B cell (primary cell): ENCODE measurements at regions not wholly inside any gene's neighbourhood (a gene's known extent, or its start where the extent isn't known, plus 50 kb on each side); places are given as distances from the start of the nearest gene placed in this dataset.

ENCODE experiments used
- ATAC-seq: fragments of 200-7000 bp; cut with Tn5 transposase; one replicate; pipeline ENCODE4 v1.10.0; 2021; ENCODE audit warnings: low read depth, mild to moderate bottlenecking, moderate number of reproducible peaks, moderate library complexity
- CTCF ChIA-PET: fragments of 350-600 bp; sonication (Branson Sonifier 250); formaldehyde crosslinking; loops from one replicate; lab custom pipeline; 2021; ENCODE audit warnings: antibody characterized with exemption, inconsistent platforms; lab: Charles Lee
- POLR2A ChIA-PET: fragments of 350-600 bp; sonication (Branson Sonifier 250); formaldehyde crosslinking; loops from one replicate; lab custom pipeline; 2021; ENCODE audit warnings: antibody characterized with exemption; lab: Charles Lee
- DNase-seq: peaks from one replicate; pipeline ENCODE4 v3.0.0; 2013
- H2AFZ ChIP-seq: 2 replicates; pipeline ENCODE4 v1.6.1; 2012; ENCODE audit warnings: mild to moderate bottlenecking, low read depth, low read length; ENCODE audit not compliant: insufficient read depth, poor library complexity, severe bottlenecking
- H3K27ac ChIP-seq, 2 donors: 1 replicate in 1 of 2; 2 replicates in 1 of 2; pipeline ENCODE4 v1.5.1; 2012 to 2013; ENCODE audit warnings: low read length in 2 of 2, mild to moderate bottlenecking in 2 of 2, moderate library complexity in 1 of 2
- H3K27me3 ChIP-seq, 4 experiments: fragments of 200-600 bp in 1 of 4; sonication (generic) in 1 of 4; replicated peaks in 1 of 4; 1 replicate in 2 of 4; 2 replicates in 2 of 4; pipeline versions ENCODE4 v1.6.1 to v1.7.0; 2013 to 2016; ENCODE audit warnings: low read length in 3 of 4, mild to moderate bottlenecking in 2 of 4, mixed read lengths in 1 of 4, moderate library complexity in 1 of 4; ENCODE audit not compliant: insufficient read depth in 4 of 4, control insufficient read depth in 3 of 4; ENCODE audit errors: control extremely low read depth in 1 of 4
- H3K36me3 ChIP-seq, 2 experiments: replicated peaks in 1 of 2; 1 replicate in 1 of 2; 2 replicates in 1 of 2; pipeline versions ENCODE4 v1.6.1 to v1.7.1; 2013; ENCODE audit warnings: low read length in 1 of 2; ENCODE audit not compliant: insufficient read depth in 2 of 2, control insufficient read depth in 1 of 2; ENCODE audit errors: control extremely low read depth in 1 of 2, extremely low read depth in 1 of 2
- H3K4me1 ChIP-seq, 2 donors: fragments of 200-600 bp in 1 of 2; sonication (generic) in 1 of 2; 1 replicate in 1 of 2; 2 replicates in 1 of 2; pipeline versions ENCODE4 v1.5.1 to v1.6.1; 2013 to 2017; ENCODE audit warnings: low read length in 2 of 2; ENCODE audit not compliant: control insufficient read depth in 2 of 2, insufficient read depth in 2 of 2
- H3K4me2 ChIP-seq: replicated peaks from 2 replicates; pipeline ENCODE3; 2012; ENCODE audit warnings: mild to moderate bottlenecking, low read depth, low read length; ENCODE audit not compliant: poor library complexity, severe bottlenecking
- H3K4me3 ChIP-seq, 5 experiments: fragments of 200-600 bp in 1 of 5; sonication (generic) in 1 of 5; 1 replicate in 3 of 5; 2 replicates in 2 of 5; pipeline versions ENCODE4 v1.5.1 to v1.7.0; 2011 to 2016; ENCODE audit warnings: low read length in 4 of 5, mild to moderate bottlenecking in 4 of 5, low read depth in 2 of 5, control low read depth in 1 of 5, moderate library complexity in 1 of 5; ENCODE audit not compliant: insufficient read depth in 1 of 5; ENCODE audit errors: control extremely low read depth in 1 of 5, extremely low read depth in 1 of 5
- H3K79me2 ChIP-seq: fragments of 200-600 bp; sonication (generic); one replicate; pipeline ENCODE4 v1.6.0; 2016; ENCODE audit warnings: low read length; ENCODE audit not compliant: control insufficient read depth, insufficient read depth
- H3K9ac ChIP-seq: fragments of 200-600 bp; sonication (generic); 2 replicates; pipeline ENCODE4 v1.6.1; 2017; ENCODE audit warnings: mild to moderate bottlenecking, low read length, moderate library complexity
- H3K9me3 ChIP-seq, 3 donors: one replicate each; pipeline versions ENCODE4 v1.6.1 to v1.7.1; 2013; ENCODE audit warnings: low read length in 2 of 3; ENCODE audit not compliant: control insufficient read depth in 2 of 3, insufficient read depth in 1 of 3; ENCODE audit errors: control extremely low read depth in 1 of 3
- H4K20me1 ChIP-seq: 2 replicates; pipeline ENCODE4 v1.6.0; 2012; ENCODE audit warnings: mild to moderate bottlenecking, low read length; ENCODE audit not compliant: insufficient read depth, control insufficient read depth, poor library complexity, severe bottlenecking
- H3K27ac Mint-ChIP-seq: one replicate; pipeline ENCODE4 v1.8.0; 2021; ENCODE audit warnings: mixed read lengths
- H3K27me3 Mint-ChIP-seq: one replicate; pipeline ENCODE4 v1.8.0; 2021; ENCODE audit warnings: mixed read lengths
- H3K4me1 Mint-ChIP-seq: one replicate; pipeline ENCODE4 v1.8.0; 2021; ENCODE audit warnings: mixed read lengths
- H3K4me3 Mint-ChIP-seq: one replicate; pipeline ENCODE4 v1.8.0; 2021; ENCODE audit warnings: mixed read lengths
- H3K9me3 Mint-ChIP-seq: one replicate; pipeline ENCODE4 v1.8.0; 2022; ENCODE audit warnings: mixed read lengths; ENCODE audit not compliant: insufficient read depth
- EZH2 ChIP-seq: IDR thresholded peaks from 2 replicates; pipeline ENCODE4 v1.6.1; 2012; ENCODE audit warnings: borderline replicate concordance, low read depth, mild to moderate bottlenecking, moderate library complexity, low read length; ENCODE audit not compliant: insufficient read depth, poor library complexity, severe bottlenecking
- WGBS: methylation state at CpG from one replicate; pipeline ENCODE4 v1.1.5; 2013; ENCODE audit warnings: missing lambda C conversion rate; ENCODE audit not compliant: insufficient coverage; 5-methylcytosine and 5-hydroxymethylcytosine counted together
- intact Hi-C: fragments of 100-400 bp; cut with micrococcal nuclease; formaldehyde crosslinking; loops from one replicate; pipeline ENCODE4 v1.10.0; 2022
- TF ChIP-seq, protein P1 (sequence below): fragments of 200-600 bp; IDR thresholded peaks from one replicate; pipeline ENCODE4 v1.8.0; 2022; ENCODE audit warnings: antibody characterized with exemption, mild to moderate bottlenecking

DNA sequence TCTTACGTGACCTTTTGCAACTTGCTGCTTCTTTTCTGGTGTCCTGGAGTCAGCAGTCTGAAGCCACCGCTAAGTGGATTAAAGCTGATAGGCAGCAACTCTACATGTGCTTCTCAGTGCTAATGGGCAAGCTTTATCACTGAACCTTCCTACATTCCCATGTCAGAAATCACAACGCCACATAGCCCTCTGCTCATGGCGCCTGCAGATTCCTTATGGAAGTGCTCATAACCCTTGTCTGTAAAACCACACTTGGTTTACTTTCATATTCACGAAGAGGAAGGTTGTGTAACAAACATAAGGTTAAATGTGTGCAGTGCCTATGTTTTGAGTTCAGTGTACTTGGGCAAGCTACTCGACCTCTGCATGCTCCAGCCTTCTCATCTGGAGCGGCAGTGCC, 319.8 kb downstream of the FBXO15 start:
- H3K27me3 ChIP-seq = no peaks in the 10 kb centered on the region
- Mint-ChIP-seq H3K27me3 (no peaks in the 10 kb centered on the region), H3K27ac (no peak overlapping the region), H3K4me3 (no peak overlapping the region), H3K4me1 (no peaks in the 10 kb centered on the region), H3K9me3 (no peaks in the 10 kb centered on the region)
- no peaks in the 10 kb centered on the region for H3K4me1 ChIP-seq
- no peaks in the 10 kb centered on the region for H3K36me3 ChIP-seq
- no peak overlapping the region for H3K4me3 ChIP-seq
- ATAC-seq (no peak), DNase-seq (no peak)
- H3K79me2 ChIP-seq = no peaks in the 10 kb centered on the region
- H3K4me2 ChIP-seq = no peak overlapping the region
- no peak overlapping the region for H3K27ac ChIP-seq
- no peaks in the 10 kb centered on the region for H3K9me3 ChIP-seq
- 90% methylated on average over 3 of the region's 7 CpGs for WGBS
- ChIA-PET CTCF (no interaction called here), POLR2A (no interaction called here)
- intact Hi-C loops = no loop called here
- H2AFZ ChIP-seq = no peak overlapping the region
- H4K20me1 ChIP-seq = no peaks in the 10 kb centered on the region
- TF ChIP-seq EZH2 = no peak
- TF ChIP-seq, protein P1, sequence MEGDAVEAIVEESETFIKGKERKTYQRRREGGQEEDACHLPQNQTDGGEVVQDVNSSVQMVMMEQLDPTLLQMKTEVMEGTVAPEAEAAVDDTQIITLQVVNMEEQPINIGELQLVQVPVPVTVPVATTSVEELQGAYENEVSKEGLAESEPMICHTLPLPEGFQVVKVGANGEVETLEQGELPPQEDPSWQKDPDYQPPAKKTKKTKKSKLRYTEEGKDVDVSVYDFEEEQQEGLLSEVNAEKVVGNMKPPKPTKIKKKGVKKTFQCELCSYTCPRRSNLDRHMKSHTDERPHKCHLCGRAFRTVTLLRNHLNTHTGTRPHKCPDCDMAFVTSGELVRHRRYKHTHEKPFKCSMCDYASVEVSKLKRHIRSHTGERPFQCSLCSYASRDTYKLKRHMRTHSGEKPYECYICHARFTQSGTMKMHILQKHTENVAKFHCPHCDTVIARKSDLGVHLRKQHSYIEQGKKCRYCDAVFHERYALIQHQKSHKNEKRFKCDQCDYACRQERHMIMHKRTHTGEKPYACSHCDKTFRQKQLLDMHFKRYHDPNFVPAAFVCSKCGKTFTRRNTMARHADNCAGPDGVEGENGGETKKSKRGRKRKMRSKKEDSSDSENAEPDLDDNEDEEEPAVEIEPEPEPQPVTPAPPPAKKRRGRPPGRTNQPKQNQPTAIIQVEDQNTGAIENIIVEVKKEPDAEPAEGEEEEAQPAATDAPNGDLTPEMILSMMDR = no peak
- H3K9ac ChIP-seq = no peak overlapping the region

DNA sequence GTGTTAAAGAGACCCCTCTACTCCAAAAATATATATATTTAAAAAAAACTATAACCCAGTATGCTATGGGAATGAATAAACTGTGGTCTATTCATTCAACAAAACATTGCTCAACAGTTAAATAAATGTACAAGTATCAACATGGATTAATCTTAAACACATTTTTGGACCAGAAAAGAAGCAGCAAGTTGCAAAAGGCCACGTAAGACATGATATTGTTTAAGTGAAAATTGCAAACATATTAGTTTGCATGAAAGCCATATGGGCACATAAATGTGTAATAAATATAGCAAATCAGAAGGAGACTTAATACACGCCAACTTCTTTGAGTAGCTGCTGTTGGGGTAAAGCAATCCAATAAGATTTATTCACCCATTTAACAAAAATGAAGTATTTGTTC, 321.5 kb downstream of the FBXO15 start:
- Mint-ChIP-seq H3K9me3 (no peaks in the 10 kb centered on the region), H3K27ac (no peak overlapping the region), H3K4me3 (no peak overlapping the region), H3K4me1 (no peaks in the 10 kb centered on the region), H3K27me3 (no peaks in the 10 kb centered on the region)
- ChIA-PET POLR2A (no interaction called here), CTCF (no interaction called here)
- H3K27ac ChIP-seq = no peak overlapping the region
- H4K20me1 ChIP-seq = no peaks in the 10 kb centered on the region
- no peak overlapping the region for H3K9ac ChIP-seq
- H3K4me3 ChIP-seq = no peak overlapping the region
- no peak for ATAC-seq
- WGBS = no CpG with 5 or more reads among the region's 2 CpGs
- no peak for TF ChIP-seq EZH2
- TF ChIP-seq, protein P1 = no peak
- H3K4me2 ChIP-seq = no peak overlapping the region
- H3K4me1 ChIP-seq = no peaks in the 10 kb centered on the region
- H3K36me3 ChIP-seq = no peaks in the 10 kb centered on the region
- H2AFZ ChIP-seq = no peak overlapping the region
- intact Hi-C loops = no loop called here
- no peaks in the 10 kb centered on the region for H3K79me2 ChIP-seq
- DNase-seq = no peak
- no peaks in the 10 kb centered on the region for H3K9me3 ChIP-seq
- no peaks in the 10 kb centered on the region for H3K27me3 ChIP-seq
